OCI-LY1 (cell line): ENCODE measurements at regions not wholly inside any gene's neighbourhood (a gene's known extent, or its start where the extent isn't known, plus 50 kb on each side); places are given as distances from the start of the nearest gene placed in this dataset.

Experiments
- H2AFZ ChIP-seq: fragments of 200-600 bp; sonication (generic), shearing (Covaris generic); 2 replicates; pipeline ENCODE4 v1.6.0; 2014; ENCODE audit warnings: antibody characterized with exemption, mild to moderate bottlenecking, low read length
- H3F3A ChIP-seq: fragments of 200-600 bp; sonication (generic), shearing (Covaris generic); 2 replicates; pipeline ENCODE4 v1.6.0; 2014; ENCODE audit warnings: mild to moderate bottlenecking, antibody characterized with exemption, low read length, moderate library complexity; ENCODE audit not compliant: insufficient read depth
- H3K27ac ChIP-seq: fragments of 200-600 bp; sonication (generic); 2 replicates; pipeline ENCODE4 v1.5.1; 2014; ENCODE audit warnings: low read length, mixed run types, mild to moderate bottlenecking, low read depth; ENCODE audit not compliant: poor library complexity, severe bottlenecking
- H3K27me3 ChIP-seq: fragments of 200-600 bp; sonication (generic); 2 replicates; pipeline ENCODE4 v1.6.0; 2014; ENCODE audit warnings: antibody characterized with exemption, mild to moderate bottlenecking, low read length, moderate library complexity; ENCODE audit not compliant: insufficient read depth
- H3K36me3 ChIP-seq: fragments of 200-600 bp; sonication (generic); 2 replicates; pipeline ENCODE4 v1.6.1; 2014; ENCODE audit warnings: mild to moderate bottlenecking, antibody characterized with exemption, low read length, moderate library complexity, mixed read lengths; ENCODE audit not compliant: insufficient read depth
- H3K4me1 ChIP-seq: fragments of 200-600 bp; sonication (generic); 2 replicates; pipeline ENCODE4 v1.5.1; 2014; ENCODE audit warnings: mild to moderate bottlenecking, low read length, moderate library complexity; ENCODE audit not compliant: insufficient read depth, severe bottlenecking
- H3K4me2 ChIP-seq: fragments of 200-600 bp; sonication (generic), shearing (Covaris generic); 2 replicates; pipeline ENCODE4 v1.6.1; 2014; ENCODE audit warnings: low read length
- H3K4me3 ChIP-seq: fragments of 200-600 bp; sonication (generic); 2 replicates; pipeline ENCODE4 v1.5.1; 2014; ENCODE audit warnings: low read length, low read depth, mild to moderate bottlenecking, mixed read lengths; ENCODE audit not compliant: poor library complexity, severe bottlenecking
- H3K79me2 ChIP-seq: fragments of 200-600 bp; shearing (Covaris generic); 2 replicates; pipeline ENCODE4 v1.6.1; 2016; ENCODE audit warnings: mixed run types, low read length, mixed read lengths; ENCODE audit not compliant: insufficient read depth
- H3K9ac ChIP-seq: fragments of 200-600 bp; sonication (generic), shearing (Covaris generic); 2 replicates; pipeline ENCODE4 v1.6.1; 2014; ENCODE audit warnings: mild to moderate bottlenecking, low read length, mixed read lengths
- H3K9me2 ChIP-seq: fragments of 200-600 bp; sonication (generic), shearing (Covaris generic); 2 replicates; pipeline ENCODE4 v1.6.1; 2014; ENCODE audit warnings: low read depth, mild to moderate bottlenecking, low read length, mixed read lengths
- H3K9me3 ChIP-seq: fragments of 200-600 bp; shearing (Covaris generic); 2 replicates; pipeline ENCODE4 v1.6.1; 2014; ENCODE audit warnings: low read length, mixed read lengths
- H4K20me1 ChIP-seq: fragments of 200-600 bp; sonication (generic), shearing (Covaris generic); 2 replicates; pipeline ENCODE4 v1.6.0; 2016; ENCODE audit warnings: mild to moderate bottlenecking, low read length; ENCODE audit not compliant: insufficient read depth
- CTCF ChIP-seq: fragments of 200-600 bp; sonication (generic), shearing (Covaris generic); IDR thresholded peaks from 2 replicates; pipeline ENCODE4 v1.5.1; 2017; ENCODE audit warnings: mild to moderate bottlenecking, antibody characterized with exemption, low read length, moderate library complexity, mixed read lengths
- EZH2 ChIP-seq: fragments of 200-600 bp; sonication (generic), shearing (Covaris generic); IDR thresholded peaks from 2 replicates; pipeline ENCODE4 v1.8.0; 2017; ENCODE audit warnings: borderline replicate concordance, mixed run types, mild to moderate bottlenecking, antibody characterized with exemption, low read length, moderate library complexity, mixed read lengths

GRCh38 chr5:121366515-121366914 is 485.2 kb upstream of the FTMT start:
- H3K27me3 ChIP-seq = no peaks in the 10 kb centered on the region
- H3K4me3 ChIP-seq = no peak overlapping the region
- H4K20me1 ChIP-seq = no peaks in the 10 kb centered on the region
- H3K9me3 ChIP-seq = no peaks in the 10 kb centered on the region
- H3K9me2 ChIP-seq = no peaks in the 10 kb centered on the region
- H3K79me2 ChIP-seq = no peaks in the 10 kb centered on the region
- H3K4me1 ChIP-seq = no peaks in the 10 kb centered on the region
- no peaks in the 10 kb centered on the region for H3K36me3 ChIP-seq
- no peaks in the 10 kb centered on the region for H3F3A ChIP-seq
- no peak overlapping the region for H3K4me2 ChIP-seq
- TF ChIP-seq EZH2 (no peak), CTCF (no peak)
- no peak overlapping the region for H2AFZ ChIP-seq
- no peak overlapping the region for H3K27ac ChIP-seq
- no peak overlapping the region for H3K9ac ChIP-seq

- Histone ChIP-seq H4K20me1 (no peaks in the 10 kb centered on the region), H3K36me3 (no peaks in the 10 kb centered on the region), H3K9me3 (no peaks in the 10 kb centered on the region), H2AFZ (no peak overlapping the region), H3K79me2 (no peaks in the 10 kb centered on the region), H3K27me3 (no peaks in the 10 kb centered on the region), H3K9ac (no peak overlapping the region), H3K4me3 (no peak overlapping the region), H3K27ac (no peak overlapping the region), H3K4me2 (no peak overlapping the region), H3F3A (no peaks in the 10 kb centered on the region), H3K9me2 (no peaks in the 10 kb centered on the region), H3K4me1 (no peaks in the 10 kb centered on the region)
- TF ChIP-seq EZH2 = no peak
- no peak for TF ChIP-seq CTCF
Observed at GRCh38 chr5:121373371-121373770, 478.3 kb upstream of the FTMT start.

- no peak overlapping the region for H2AFZ ChIP-seq
- no peaks in the 10 kb centered on the region for H3K36me3 ChIP-seq
- H3K27me3 ChIP-seq = no peaks in the 10 kb centered on the region
- H3K27ac ChIP-seq = no peak overlapping the region
- H3K9me3 ChIP-seq = no peaks in the 10 kb centered on the region
- no peaks in the 10 kb centered on the region for H4K20me1 ChIP-seq
- no peak overlapping the region for H3K4me3 ChIP-seq
- no peaks in the 10 kb centered on the region for H3K4me1 ChIP-seq
- TF ChIP-seq EZH2 (no peak), CTCF (no peak)
- no peaks in the 10 kb centered on the region for H3K79me2 ChIP-seq
- no peak overlapping the region for H3K4me2 ChIP-seq
- no peaks in the 10 kb centered on the region for H3F3A ChIP-seq
- H3K9me2 ChIP-seq = no peaks in the 10 kb centered on the region
- H3K9ac ChIP-seq = no peak overlapping the region
Observed at GRCh38 chr5:121377461-121377860, 474.2 kb upstream of the FTMT start.
